ENCODE measurements at regions not wholly inside any gene's neighbourhood (a gene's known extent, or its start where the extent isn't known, plus 50 kb on each side); places are given as distances from the start of the nearest gene placed in this dataset.
"Not testable (repeated sequence)": the region's sequence is repeated elsewhere in the genome, so short reads cannot be mapped to it uniquely, and the experiment has no call there.

DNA sequence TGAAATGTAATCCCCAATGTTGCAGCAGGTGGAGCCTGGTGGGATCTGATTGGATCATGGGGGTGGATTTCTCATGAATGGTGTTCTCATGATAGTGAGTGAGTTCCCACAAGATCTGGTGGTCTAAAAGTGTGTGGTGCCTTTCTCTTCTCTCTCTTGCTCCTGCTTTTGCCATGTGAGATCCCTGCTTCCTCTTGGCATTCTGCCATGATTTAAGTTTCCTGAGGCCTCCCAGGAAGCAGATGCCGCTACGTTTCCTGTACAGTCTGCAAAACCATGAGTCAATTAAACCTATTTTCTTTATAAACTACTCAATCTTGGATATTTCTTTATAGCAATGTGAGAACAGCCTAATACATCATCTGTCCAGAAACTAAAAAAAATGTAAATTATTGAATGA, 298.3 kb downstream of the MEX3B start:
- ATAC-seq (replicated peaks in 6 of 8) = no peak
- H3K4me3 ChIP-seq = no peak overlapping the region
- 0 to 90% (median 61%) methylated on average over 1 to 2 of the region's 2 CpGs; no CpG with 5 or more reads in 4 of the 10 experiments for WGBS, 10 experiments
- H3K27ac ChIP-seq = no peak overlapping the region
- in situ Hi-C loops (cut with MboI; ENCODE audit: low pct_unique_long_range_greater_than_20kb in 2 of 9, low sequenced_read_pairs in 9 of 9, unreplicated experiment in 9 of 9) = no loop called here
- peaks cover 27% of the 10 kb centered on the region in 2 donors for H3K4me1 ChIP-seq (replicated peaks in 1 of 2)

DNA sequence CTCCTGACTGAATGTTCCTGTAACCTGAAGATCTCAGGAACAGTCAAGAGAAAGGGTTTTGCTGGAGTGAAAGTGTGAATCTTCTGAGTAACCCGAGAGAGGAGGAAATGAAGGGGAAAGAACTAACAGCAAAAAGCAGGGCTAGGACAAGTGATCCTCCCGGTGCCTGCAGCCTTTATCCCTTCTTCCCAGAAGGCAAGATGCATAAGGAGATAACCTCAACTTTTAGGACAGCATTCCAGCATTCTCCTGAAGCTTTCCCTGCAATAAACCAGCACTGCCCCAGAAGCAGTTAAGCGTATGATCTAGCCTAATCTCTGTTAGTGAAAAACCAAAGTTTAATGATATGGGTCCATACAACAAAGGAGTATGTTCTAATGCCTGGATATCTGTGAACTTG, 298.8 kb downstream of the MEX3B start:
- H3K27ac ChIP-seq = no peak overlapping the region
- H3K4me1 ChIP-seq (replicated peaks in 1 of 2) = peaks cover 22% of the 10 kb centered on the region in 2 donors
- in situ Hi-C loops (cut with MboI; ENCODE audit: low pct_unique_long_range_greater_than_20kb in 2 of 9, low sequenced_read_pairs in 9 of 9, unreplicated experiment in 9 of 9) = no loop called here
- 0 to 100% (median 80%) methylated on average over 1 to 3 of the region's 3 CpGs; no CpG with 5 or more reads in 1 of the 10 experiments for WGBS, 10 experiments
- ATAC-seq (replicated peaks in 6 of 8) = peak in 1 of 8 experiments; percentile 73
- no peak overlapping the region for H3K4me3 ChIP-seq

DNA sequence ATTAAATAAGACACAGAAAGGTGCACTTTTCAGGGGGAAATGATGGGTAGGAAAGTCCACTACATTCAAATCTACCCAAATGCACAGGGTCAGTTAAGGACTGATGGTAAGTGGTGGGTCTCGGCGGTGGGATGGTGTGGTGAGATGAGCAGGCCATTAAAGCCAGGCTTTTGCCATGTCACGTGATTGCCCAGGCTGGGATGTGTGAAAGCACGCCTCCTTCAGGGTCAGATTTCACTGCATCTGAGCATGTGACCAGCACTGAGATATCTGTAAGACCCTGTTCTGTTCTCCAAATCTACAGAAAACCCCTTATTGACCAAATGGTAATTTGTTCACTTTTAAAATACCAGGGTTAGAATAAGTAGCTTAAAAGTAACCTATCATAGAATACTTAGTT, 301.5 kb downstream of the MEX3B start:
- Histone ChIP-seq H3K4me1 (replicated peaks in 1 of 2) (no peaks in the 10 kb centered on the region), H3K4me3 (no peak overlapping the region), H3K27ac (no peak overlapping the region)
- in situ Hi-C loops (cut with MboI; ENCODE audit: low pct_unique_long_range_greater_than_20kb in 2 of 9, low sequenced_read_pairs in 9 of 9, unreplicated experiment in 9 of 9) = no loop called here
- no peak for ATAC-seq (replicated peaks in 6 of 8)
- 65 to 100% (median 91%) methylated on average over 1 to 4 of the region's 4 CpGs; no CpG with 5 or more reads in 3 of the 10 experiments for WGBS, 10 experiments

DNA sequence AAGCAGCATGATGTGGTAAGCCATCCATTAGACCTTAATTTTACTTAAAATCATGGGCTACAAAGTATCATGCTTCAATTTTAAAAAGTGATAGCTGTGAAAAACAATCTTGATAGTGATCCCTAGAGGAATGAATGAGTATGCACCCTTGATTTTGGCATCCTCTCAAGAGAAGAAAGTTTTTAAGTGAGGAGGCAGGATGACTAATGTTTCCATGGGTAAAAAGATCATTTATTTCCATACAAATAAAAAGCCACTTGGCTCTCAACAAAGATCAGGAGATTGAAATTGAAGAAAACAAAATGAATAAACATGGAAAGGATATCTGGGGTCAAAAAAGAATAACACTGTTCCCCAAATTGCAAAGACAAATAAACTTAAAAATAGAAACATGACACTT, 305.4 kb downstream of the MEX3B start:
- in situ Hi-C loops (cut with MboI; ENCODE audit: low pct_unique_long_range_greater_than_20kb in 2 of 9, low sequenced_read_pairs in 9 of 9, unreplicated experiment in 9 of 9) = no loop called here

DNA sequence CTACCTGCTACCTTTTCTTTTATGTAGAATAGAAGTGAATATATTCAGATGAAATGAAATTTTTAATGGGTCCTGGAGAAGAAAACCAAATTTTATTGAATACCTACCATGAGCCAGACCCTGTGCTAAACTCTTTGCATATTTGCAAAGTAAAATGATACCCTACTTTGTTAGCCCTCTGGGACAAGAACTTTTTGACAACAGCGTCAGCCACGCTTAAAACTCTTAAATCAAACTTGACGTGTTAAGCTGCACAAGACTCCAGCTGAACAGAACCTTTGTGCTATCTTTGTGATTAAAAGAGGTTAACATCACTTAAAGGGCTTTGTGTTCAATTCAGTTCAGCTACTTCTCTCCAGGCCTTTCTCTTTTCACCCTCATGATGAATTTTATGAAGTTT, 316.5 kb downstream of the MEX3B start:
- ATAC-seq (replicated peaks in 6 of 8) = peak in 1 of 8 experiments; percentile 54
- in situ Hi-C loops (cut with MboI; ENCODE audit: low pct_unique_long_range_greater_than_20kb in 2 of 9, low sequenced_read_pairs in 9 of 9, unreplicated experiment in 9 of 9) = no loop called here
- 0 to 100% (median 31%) methylated on average over 1 to 3 of the region's 3 CpGs; no CpG with 5 or more reads in 1 of the 10 experiments for WGBS, 10 experiments
- no peaks in the 10 kb centered on the region for H3K4me1 ChIP-seq (replicated peaks in 1 of 2)
- H3K27ac ChIP-seq = no peak overlapping the region
- H3K4me3 ChIP-seq = no peak overlapping the region

More for the DNA sequence above, 305.4 kb downstream of the MEX3B start:
- Histone ChIP-seq H3K4me1 (replicated peaks in 1 of 2) (no peaks in the 10 kb centered on the region), H3K27ac (no peak overlapping the region), H3K4me3 (no peak overlapping the region)
- peak in 2 of 8 experiments; percentile 40 to 48 for ATAC-seq (replicated peaks in 6 of 8)

DNA sequence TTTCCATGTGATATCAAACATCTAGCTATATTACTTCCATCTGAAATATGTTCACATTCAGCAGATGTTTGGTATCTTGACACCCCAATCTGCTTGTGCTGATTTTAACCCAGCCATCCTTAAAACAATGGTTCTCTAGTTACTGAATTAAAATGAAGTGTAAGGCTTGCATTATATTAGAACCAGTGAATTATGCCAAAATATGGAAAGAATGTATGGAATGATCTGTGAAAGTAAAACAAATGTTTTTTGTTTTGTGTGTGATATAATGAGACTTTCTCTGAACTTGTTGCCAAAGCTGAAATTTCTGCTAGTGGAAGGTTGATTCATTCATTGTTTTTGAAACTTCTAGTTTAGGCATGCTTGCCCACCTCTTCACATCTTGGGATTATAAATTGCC, 317.1 kb downstream of the MEX3B start:
- no peak for ATAC-seq (replicated peaks in 6 of 8)
- H3K4me3 ChIP-seq = no peak overlapping the region
- in situ Hi-C loops (cut with MboI; ENCODE audit: low pct_unique_long_range_greater_than_20kb in 2 of 9, low sequenced_read_pairs in 9 of 9, unreplicated experiment in 9 of 9) = no loop called here
- no peak overlapping the region for H3K27ac ChIP-seq
- H3K4me1 ChIP-seq (replicated peaks in 1 of 2) = no peaks in the 10 kb centered on the region

DNA sequence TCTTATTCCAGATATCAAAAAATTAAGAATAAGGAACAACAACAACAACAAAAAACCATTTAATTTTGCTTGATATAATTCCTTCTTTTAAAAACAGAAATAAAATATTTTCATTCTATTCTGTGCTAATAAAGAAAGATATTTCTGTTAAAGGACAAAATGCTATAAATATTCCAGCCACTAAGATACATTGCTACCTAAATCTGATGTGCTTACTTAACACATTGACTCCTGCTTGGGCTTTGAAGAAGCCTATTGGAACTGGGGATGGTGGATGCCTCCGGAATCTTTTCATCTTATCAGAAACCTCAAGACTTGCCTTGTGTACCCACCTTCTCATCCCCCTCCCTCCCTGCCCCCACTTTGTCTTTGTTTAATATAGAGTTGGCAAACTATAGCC, 320.2 kb downstream of the MEX3B start:
- in situ Hi-C loops (cut with MboI; ENCODE audit: low pct_unique_long_range_greater_than_20kb in 2 of 9, low sequenced_read_pairs in 9 of 9, unreplicated experiment in 9 of 9) = no loop called here
- H3K4me1 ChIP-seq (replicated peaks in 1 of 2) = no peaks in the 10 kb centered on the region
- H3K4me3 ChIP-seq = no peak overlapping the region
- no peak overlapping the region for H3K27ac ChIP-seq
- WGBS, 10 experiments = 40 to 100% (median 100%) methylated on average over 1 of the region's 1 CpG; no CpG with 5 or more reads in 6 of the 10 experiments
- no peak for ATAC-seq (replicated peaks in 6 of 8)

DNA sequence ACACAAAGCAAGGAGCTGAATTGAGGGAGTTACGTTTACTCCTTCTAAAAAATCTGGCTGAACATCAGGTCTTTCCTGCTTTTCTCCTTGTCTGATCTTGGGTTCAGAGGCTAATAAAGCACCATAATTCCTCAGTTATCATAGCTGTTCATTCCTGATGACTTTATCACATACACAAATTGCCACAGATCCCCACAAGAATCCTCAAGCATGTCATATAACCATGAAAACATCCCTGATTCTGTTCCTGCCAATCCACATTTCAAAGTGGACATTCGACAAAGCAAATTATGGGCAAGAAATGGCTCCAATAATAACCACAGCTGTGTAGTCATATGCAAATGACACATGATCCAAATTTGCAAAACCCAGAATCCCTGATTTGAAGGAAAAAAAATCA, 321.3 kb downstream of the MEX3B start:
- no peaks in the 10 kb centered on the region for H3K4me1 ChIP-seq (replicated peaks in 1 of 2)
- 0 to 100% (median 92%) methylated on average over 1 to 2 of the region's 2 CpGs; no CpG with 5 or more reads in 2 of the 10 experiments for WGBS, 10 experiments
- H3K4me3 ChIP-seq = no peak overlapping the region
- in situ Hi-C loops (cut with MboI; ENCODE audit: low pct_unique_long_range_greater_than_20kb in 2 of 9, low sequenced_read_pairs in 9 of 9, unreplicated experiment in 9 of 9) = no loop called here
- ATAC-seq (replicated peaks in 6 of 8) = peak in 2 of 8 experiments; percentile 15 to 18
- no peak overlapping the region for H3K27ac ChIP-seq

DNA sequence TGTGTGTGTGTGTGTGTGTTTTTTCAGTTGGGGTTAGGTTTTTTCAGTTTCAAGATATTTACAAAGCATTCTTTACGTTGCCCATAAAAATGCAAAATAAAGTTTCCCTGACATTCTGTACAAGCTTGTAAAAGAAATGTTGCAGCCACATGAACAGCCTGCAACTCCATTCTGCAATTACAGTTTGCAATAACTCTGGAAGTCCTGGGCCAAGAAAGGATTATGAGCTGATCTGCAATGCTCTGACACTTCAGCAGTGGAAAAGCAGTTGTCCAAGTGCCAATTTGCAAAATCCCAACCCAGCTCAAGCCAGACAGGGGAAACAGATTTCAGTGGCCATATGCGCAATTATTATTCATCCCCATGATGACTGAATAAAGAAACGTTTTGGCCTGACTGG, 322.1 kb downstream of the MEX3B start:
- WGBS, 10 experiments = 0 to 100% (median 44%) methylated on average over 1 to 3 of the region's 3 CpGs; no CpG with 5 or more reads in 2 of the 10 experiments

DNA sequence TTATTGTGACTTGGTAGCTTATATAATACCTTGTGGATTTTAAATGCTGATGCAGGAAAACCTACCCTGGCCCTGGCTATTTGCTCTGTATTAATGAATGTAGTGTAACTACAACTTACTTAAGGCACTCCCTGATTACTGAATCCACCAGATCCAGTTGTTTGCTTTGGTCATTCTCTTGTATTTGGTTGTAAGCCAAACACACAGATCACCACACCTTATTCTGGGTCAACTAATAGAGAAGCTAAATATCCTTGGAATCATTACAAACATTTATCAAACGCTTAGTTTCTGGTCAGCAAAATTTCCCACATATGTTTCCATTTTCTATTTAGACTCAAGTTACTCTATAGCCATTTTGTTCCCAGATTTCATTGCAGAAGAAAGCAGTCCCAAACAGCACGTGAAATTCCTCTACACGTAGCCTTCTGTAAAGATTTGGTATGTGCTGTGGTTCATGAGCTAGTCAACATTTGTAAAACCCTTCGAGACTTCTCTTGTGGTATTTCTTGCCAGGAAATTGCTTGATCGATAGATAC, 322.6 kb downstream of the MEX3B start:
- Histone ChIP-seq H3K27ac (no peak overlapping the region), H3K4me3 (no peak overlapping the region), H3K4me1 (replicated peaks in 1 of 2) (no peaks in the 10 kb centered on the region)
- WGBS, 10 experiments = 0 to 100% (median 20%) methylated on average over 1 to 5 of the region's 5 CpGs; no CpG with 5 or more reads in 3 of the 10 experiments
- ATAC-seq (replicated peaks in 6 of 8) = peak in 3 of 8 experiments; percentile 43 to 57 (median 54)
- in situ Hi-C loops (cut with MboI; ENCODE audit: low pct_unique_long_range_greater_than_20kb in 2 of 9, low sequenced_read_pairs in 9 of 9, unreplicated experiment in 9 of 9) = no loop called here

More for the DNA sequence above, 322.1 kb downstream of the MEX3B start:
- Histone ChIP-seq H3K4me3 (no peak overlapping the region), H3K4me1 (replicated peaks in 1 of 2) (no peaks in the 10 kb centered on the region), H3K27ac (no peak overlapping the region)
- in situ Hi-C loops (cut with MboI; ENCODE audit: low pct_unique_long_range_greater_than_20kb in 2 of 9, low sequenced_read_pairs in 9 of 9, unreplicated experiment in 9 of 9) = no loop called here
- ATAC-seq (replicated peaks in 6 of 8) = peak in 3 of 8 experiments; percentile 72 to 92 (median 76)

DNA sequence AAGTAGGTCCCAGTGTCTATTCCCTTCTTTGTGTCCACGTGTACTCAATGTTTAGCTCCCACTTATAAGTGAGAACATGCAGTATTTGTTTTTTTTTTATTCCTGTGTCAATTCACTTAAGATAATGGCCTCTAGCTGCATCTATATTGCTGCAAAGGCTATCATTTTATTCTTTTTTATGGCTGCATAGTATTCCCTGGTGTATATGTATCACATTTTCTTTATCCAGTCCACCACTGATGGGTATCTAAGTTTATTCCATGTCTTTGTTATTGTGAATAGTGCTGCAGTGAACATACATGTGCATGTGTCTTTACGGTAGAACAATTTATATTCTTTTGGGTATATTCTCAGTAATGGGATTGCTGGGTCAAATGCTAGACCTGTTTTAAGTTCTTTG, 329.4 kb downstream of the MEX3B start:
- WGBS, 10 experiments = 29 to 100% (median 97%) methylated on average over 1 to 2 of the region's 2 CpGs
- H3K27ac ChIP-seq; in situ Hi-C loops (cut with MboI; ENCODE audit: low pct_unique_long_range_greater_than_20kb in 2 of 9, low sequenced_read_pairs in 9 of 9, unreplicated experiment in 9 of 9); ATAC-seq (replicated peaks in 6 of 8); H3K4me3 ChIP-seq; H3K4me1 ChIP-seq (replicated peaks in 1 of 2): not testable (repeated sequence)

DNA sequence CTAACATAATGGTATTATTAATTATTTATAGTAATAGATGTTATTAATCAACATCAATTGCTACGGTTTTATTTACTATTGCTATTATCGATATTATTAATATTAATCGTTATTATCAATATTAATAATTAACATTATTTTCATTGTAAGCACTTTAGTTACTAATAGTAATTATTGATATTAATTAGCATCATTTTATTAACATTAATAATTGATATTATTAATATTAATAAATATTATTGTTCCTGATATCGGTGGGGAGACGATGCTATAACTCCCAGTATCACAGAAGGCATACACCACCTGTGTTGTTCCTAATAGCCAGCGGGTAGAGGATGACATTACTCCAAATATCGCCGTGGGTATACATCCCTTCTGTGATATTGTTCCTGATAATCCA, 335.5 kb downstream of the MEX3B start:
- 86 to 100% (median 95%) methylated on average over 1 to 8 of the region's 8 CpGs for WGBS, 10 experiments

DNA sequence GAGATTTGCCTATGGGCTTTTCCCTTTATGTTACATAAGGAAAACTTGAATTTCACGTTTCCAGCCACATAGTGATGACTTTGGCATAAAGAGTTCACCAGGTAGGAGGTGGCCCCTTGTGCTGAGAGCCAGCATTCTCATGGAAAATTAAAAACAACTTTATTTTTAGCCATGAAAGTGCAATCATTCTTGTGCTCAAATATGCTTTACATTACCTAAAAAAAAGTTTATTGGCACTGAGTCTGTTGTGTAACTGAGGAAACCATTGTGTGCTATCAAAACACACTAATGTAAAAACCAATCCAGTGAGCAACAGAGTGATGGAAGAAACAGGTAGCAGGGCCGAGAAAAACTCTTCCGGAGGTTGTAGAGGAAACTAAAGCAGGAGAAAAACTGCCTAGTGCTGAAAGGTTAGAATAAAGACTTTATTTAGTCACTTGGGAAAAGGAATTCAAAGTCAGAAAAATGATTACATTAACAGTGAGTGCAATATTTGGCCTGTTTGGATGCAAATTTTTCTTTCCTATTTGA, 332.9 kb upstream of the TMC3 start:
- H3K4me3 ChIP-seq; in situ Hi-C loops (cut with MboI; ENCODE audit: low pct_unique_long_range_greater_than_20kb in 2 of 9, low sequenced_read_pairs in 9 of 9, unreplicated experiment in 9 of 9); H3K27ac ChIP-seq; ATAC-seq (replicated peaks in 6 of 8); H3K4me1 ChIP-seq (replicated peaks in 1 of 2): not testable (repeated sequence)
- 9 to 100% (median 70%) methylated on average over 1 to 3 of the region's 3 CpGs; no CpG with 5 or more reads in 1 of the 10 experiments for WGBS, 10 experiments

More for the DNA sequence above, 335.5 kb downstream of the MEX3B start:
- H3K27ac ChIP-seq = no peak overlapping the region
- no peak overlapping the region for H3K4me3 ChIP-seq
- H3K4me1 ChIP-seq (replicated peaks in 1 of 2) = no peaks in the 10 kb centered on the region
- in situ Hi-C loops (cut with MboI; ENCODE audit: low pct_unique_long_range_greater_than_20kb in 2 of 9, low sequenced_read_pairs in 9 of 9, unreplicated experiment in 9 of 9) = no loop called here
- no peak for ATAC-seq (replicated peaks in 6 of 8)

DNA sequence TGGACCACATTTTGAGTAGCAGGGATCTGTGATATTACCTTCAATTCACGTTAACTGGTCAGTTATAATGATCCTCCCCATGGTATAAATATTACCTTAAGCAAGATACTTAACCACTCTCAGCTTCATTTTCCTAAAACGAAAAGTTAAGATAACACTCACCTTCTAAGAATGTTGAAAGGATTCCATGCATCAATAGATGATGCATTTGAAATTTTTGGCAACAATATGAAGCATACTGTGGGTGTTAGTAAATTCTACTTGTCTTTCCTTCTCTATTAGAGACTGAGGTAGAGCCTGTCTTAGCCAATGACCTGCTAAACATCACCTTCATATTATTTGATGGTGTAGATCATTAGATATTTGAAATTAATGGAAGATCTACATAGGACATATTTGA, 331.7 kb upstream of the TMC3 start:
- H3K27ac ChIP-seq; H3K4me3 ChIP-seq; in situ Hi-C loops (cut with MboI; ENCODE audit: low pct_unique_long_range_greater_than_20kb in 2 of 9, low sequenced_read_pairs in 9 of 9, unreplicated experiment in 9 of 9); ATAC-seq (replicated peaks in 6 of 8); H3K4me1 ChIP-seq (replicated peaks in 1 of 2): not testable (repeated sequence)
- WGBS, 10 experiments = 0 to 100% (median 86%) methylated on average over 1 to 2 of the region's 2 CpGs; no CpG with 5 or more reads in 2 of the 10 experiments

All from motor neuron (in vitro differentiated cells).